GM23338 (cell line): ENCODE measurements at regions not wholly inside any gene's neighbourhood (a gene's known extent, or its start where the extent isn't known, plus 50 kb on each side); places are given as distances from the start of the nearest gene placed in this dataset.

Experiments
- ATAC-seq: fragments of 200-7000 bp; cut with Tn5 transposase; 3 replicates; pipeline ENCODE4 v1.9.1; 2020
- DNase-seq: peaks from one replicate; pipeline ENCODE4 v3.0.0-alpha.2; 2015; ENCODE audit warnings: low spot score
- H2AFZ ChIP-seq: fragments of 200-600 bp; sonication (generic); 2 replicates; pipeline ENCODE4 v1.8.0; 2016; ENCODE audit warnings: antibody characterized with exemption, mild to moderate bottlenecking, moderate library complexity
- H3F3A ChIP-seq: fragments of 200-600 bp; sonication (generic); replicated peaks from 2 replicates; pipeline ENCODE4 v1.8.0; 2017; ENCODE audit warnings: antibody characterized with exemption, mixed run types, low read depth
- H3K27ac ChIP-seq: fragments of 200-600 bp; sonication (generic); 2 replicates; pipeline ENCODE4 v1.6.1; 2016; ENCODE audit warnings: low read depth
- H3K27me3 ChIP-seq: fragments of 200-600 bp; sonication (generic); 2 replicates; pipeline ENCODE4 v1.8.0; 2016; ENCODE audit warnings: mild to moderate bottlenecking, mixed run types, moderate library complexity; ENCODE audit not compliant: insufficient read depth
- H3K36me3 ChIP-seq: fragments of 200-600 bp; sonication (generic); 2 replicates; pipeline ENCODE4 v1.8.0; 2016; ENCODE audit warnings: mild to moderate bottlenecking; ENCODE audit not compliant: insufficient read depth
- H3K4me1 ChIP-seq: fragments of 200-600 bp; sonication (generic); 2 replicates; pipeline ENCODE4 v1.8.0; 2016; ENCODE audit warnings: mild to moderate bottlenecking, moderate library complexity; ENCODE audit not compliant: insufficient read depth
- H3K4me2 ChIP-seq: fragments of 200-600 bp; sonication (generic); 2 replicates; pipeline ENCODE4 v1.7.1; 2017; ENCODE audit warnings: mixed run types
- H3K4me3 ChIP-seq: fragments of 200-600 bp; sonication (generic); 2 replicates; pipeline ENCODE4 v1.6.1; 2016; ENCODE audit warnings: mixed run types
- H3K79me2 ChIP-seq: fragments of 200-600 bp; sonication (generic); replicated peaks from 2 replicates; pipeline ENCODE4 v1.8.0; 2017; ENCODE audit warnings: mild to moderate bottlenecking; ENCODE audit not compliant: insufficient read depth
- H3K9me2 ChIP-seq: fragments of 200-600 bp; sonication (generic); 2 replicates; pipeline ENCODE4 v1.8.0; 2017; ENCODE audit not compliant: insufficient read depth
- H4K20me1 ChIP-seq: fragments of 200-600 bp; sonication (generic); replicated peaks from 2 replicates; pipeline ENCODE4 v1.8.0; 2017; ENCODE audit warnings: mild to moderate bottlenecking; ENCODE audit not compliant: insufficient read depth
- H3K27ac Mint-ChIP-seq: 2 replicates; pipeline ENCODE4 v1.8.0; 2020; ENCODE audit warnings: inconsistent platforms, mild to moderate bottlenecking, moderate library complexity, mixed read lengths
- H3K27me3 Mint-ChIP-seq: 3 replicates; pipeline ENCODE4 v1.8.0; 2022; ENCODE audit warnings: low read depth, mild to moderate bottlenecking, moderate library complexity, mixed read lengths, inconsistent platforms; ENCODE audit not compliant: insufficient read depth, poor library complexity
- H3K36me3 Mint-ChIP-seq: 3 replicates; pipeline ENCODE4 v1.8.0; 2021; ENCODE audit warnings: low read depth, mild to moderate bottlenecking, inconsistent platforms, moderate library complexity, mixed read lengths
- H3K4me1 Mint-ChIP-seq: 3 replicates; pipeline ENCODE4 v1.8.0; 2020; ENCODE audit warnings: mild to moderate bottlenecking, inconsistent platforms, mixed read lengths
- H3K4me3 Mint-ChIP-seq: 3 replicates; pipeline ENCODE4 v1.8.0; 2021; ENCODE audit warnings: moderate library complexity, mild to moderate bottlenecking, inconsistent platforms, mixed read lengths
- H3K9me3 Mint-ChIP-seq: 3 replicates; pipeline ENCODE4 v1.8.0; 2020; ENCODE audit warnings: moderate library complexity, mild to moderate bottlenecking, inconsistent platforms, mixed read lengths
- CREB1 ChIP-seq: fragments of 250-450 bp; sonication (Bioruptor Pico); IDR thresholded peaks from 2 replicates; pipeline ENCODE4 v1.5.0; 2020; ENCODE audit warnings: low read depth, mild to moderate bottlenecking, moderate library complexity
- CTCF ChIP-seq, 2 experiments: fragments of 200-600 bp in 1 of 2; sonication (generic) in 1 of 2; conservative IDR thresholded peaks; 2 replicates each; pipeline versions ENCODE4 v1.5.1 to v1.6.1; 2016 to 2017; ENCODE audit warnings: antibody characterized with exemption in 2 of 2, low read depth in 2 of 2, mild to moderate bottlenecking in 2 of 2, moderate library complexity in 1 of 2
- ETS1 ChIP-seq: IDR thresholded peaks from 2 replicates; pipeline ENCODE4 v1.6.1; 2016; ENCODE audit warnings: antibody characterized with exemption
- EZH2 ChIP-seq: fragments of 200-600 bp; sonication (generic); IDR thresholded peaks from one replicate; pipeline ENCODE4 v1.8.0; 2017; ENCODE audit warnings: antibody characterized with exemption, mild to moderate bottlenecking, low read depth; ENCODE audit not compliant: unreplicated experiment
- EZH2phosphoT487 ChIP-seq: fragments of 200-600 bp; sonication (generic); IDR thresholded peaks from one replicate; pipeline ENCODE4 v1.8.1; 2018; ENCODE audit warnings: antibody characterized with exemption; ENCODE audit not compliant: unreplicated experiment
- JUNB ChIP-seq: IDR thresholded peaks from one replicate; pipeline ENCODE4 v1.6.1; 2016; ENCODE audit warnings: antibody characterized with exemption; ENCODE audit not compliant: unreplicated experiment
- NANOG ChIP-seq: IDR thresholded peaks from 2 replicates; pipeline ENCODE4 v1.6.1; 2016; ENCODE audit warnings: antibody characterized with exemption, borderline replicate concordance
- POLR2AphosphoS5 ChIP-seq: IDR thresholded peaks from 2 replicates; pipeline ENCODE4 v1.6.1; 2016; ENCODE audit warnings: antibody characterized with exemption, low read depth
- REST ChIP-seq: IDR thresholded peaks from one replicate; pipeline ENCODE4 v1.6.1; 2018; ENCODE audit warnings: antibody characterized with exemption; ENCODE audit not compliant: unreplicated experiment
- STAT1 ChIP-seq: IDR thresholded peaks from one replicate; pipeline ENCODE4 v1.6.1; 2016; ENCODE audit warnings: antibody characterized with exemption; ENCODE audit not compliant: unreplicated experiment
- ZNF114 ChIP-seq: fragments of 250-450 bp; sonication (Bioruptor Pico); IDR thresholded peaks from 2 replicates; pipeline ENCODE4 v1.5.0; 2020; ENCODE audit warnings: mild to moderate bottlenecking, moderate library complexity
- ZNF331 ChIP-seq: fragments of 250-450 bp; sonication (Bioruptor Pico); IDR thresholded peaks from 2 replicates; pipeline ENCODE4 v1.5.0; 2020; ENCODE audit warnings: low read depth, mild to moderate bottlenecking, moderate library complexity
- ZNF462 ChIP-seq: fragments of 250-450 bp; sonication (Bioruptor Pico); IDR thresholded peaks from 2 replicates; pipeline ENCODE4 v1.5.0; 2020; ENCODE audit warnings: mild to moderate bottlenecking, moderate library complexity

- H3K27ac Mint-ChIP-seq: no peak overlapping the region
- H3K4me1 ChIP-seq: no peaks in the 10 kb centered on the region
- no peaks in the 10 kb centered on the region for H3K27me3 ChIP-seq
- no peaks in the 10 kb centered on the region for H3F3A ChIP-seq
- ATAC-seq (no peak), DNase-seq (no peak)
- H3K4me3 Mint-ChIP-seq: no peak overlapping the region
- no peaks in the 10 kb centered on the region for H4K20me1 ChIP-seq
- H3K9me3 Mint-ChIP-seq: peaks cover 4% of the 10 kb centered on the region; the same call in 1 of the 3 replicates
- H2AFZ ChIP-seq: peak overlapping the region; percentile 9; the same call in 1 of the 2 replicates
- H3K9me2 ChIP-seq: no peaks in the 10 kb centered on the region
- no peaks in the 10 kb centered on the region; the same call in 2 of the 3 replicates for H3K36me3 Mint-ChIP-seq
- no peak for TF ChIP-seq JUNB
- TF ChIP-seq ZNF462 (CRISPR knock-in tag): no peak
- no peak for TF ChIP-seq POLR2AphosphoS5
- TF ChIP-seq ETS1: no peak
- TF ChIP-seq CREB1 (CRISPR knock-in tag): no peak
- no peak for TF ChIP-seq CTCF (conservative IDR thresholded peaks at IDR 0.05; ENCODE audit: low read depth in 2 of 2)
- no peak for TF ChIP-seq STAT1
- TF ChIP-seq EZH2phosphoT487: no peak
- no peak for TF ChIP-seq ZNF331 (CRISPR knock-in tag)
- no peak for TF ChIP-seq NANOG
- TF ChIP-seq REST: no peak
- no peak for TF ChIP-seq EZH2
- TF ChIP-seq ZNF114: no peak
- no peaks in the 10 kb centered on the region for H3K27me3 Mint-ChIP-seq
- no peaks in the 10 kb centered on the region for H3K4me1 Mint-ChIP-seq
- H3K27ac ChIP-seq: no peak overlapping the region
- H3K36me3 ChIP-seq: no peaks in the 10 kb centered on the region
- no peak overlapping the region for H3K4me3 ChIP-seq
- no peak overlapping the region for H3K4me2 ChIP-seq
- no peaks in the 10 kb centered on the region for H3K79me2 ChIP-seq
Observed at GRCh38 chr4:111632641-111633151, 512.6 kb upstream of the FAM241A start.
